Neural crest cell (in vitro differentiated cells): ENCODE measurements at regions not wholly inside any gene's neighbourhood (a gene's known extent, or its start where the extent isn't known, plus 50 kb on each side); places are given as distances from the start of the nearest gene placed in this dataset.

Experiments
- DNase-seq: peaks from one replicate; pipeline ENCODE4 v3.0.0; 2021; ENCODE audit warnings: low read depth, mixed read lengths, low spot score
- H3K27ac Mint-ChIP-seq: one replicate; pipeline ENCODE4 v1.8.0; 2021; ENCODE audit warnings: mild to moderate bottlenecking, mixed read lengths; ENCODE audit not compliant: unreplicated experiment
- H3K27me3 Mint-ChIP-seq: 2 replicates; pipeline ENCODE4 v1.8.0; 2021; ENCODE audit warnings: low read depth, mild to moderate bottlenecking, mixed read lengths
- H3K36me3 Mint-ChIP-seq: 2 replicates; pipeline ENCODE4 v1.8.0; 2021; ENCODE audit warnings: low read depth, mild to moderate bottlenecking, mixed read lengths
- H3K4me1 Mint-ChIP-seq: 2 replicates; pipeline ENCODE4 v1.8.0; 2021; ENCODE audit warnings: mixed read lengths
- H3K4me3 Mint-ChIP-seq: one replicate; pipeline ENCODE4 v1.8.0; 2021; ENCODE audit warnings: mild to moderate bottlenecking, mixed read lengths
- H3K9me3 Mint-ChIP-seq: 2 replicates; pipeline ENCODE4 v1.8.0; 2021; ENCODE audit warnings: mixed read lengths
- TF ChIP-seq, protein P1 (sequence below): fragments of 200-600 bp; sonication (generic); conservative IDR thresholded peaks from 2 replicates; pipeline ENCODE4 v1.5.0; 2021; ENCODE audit warnings: antibody characterized with exemption, mild to moderate bottlenecking

DNA sequence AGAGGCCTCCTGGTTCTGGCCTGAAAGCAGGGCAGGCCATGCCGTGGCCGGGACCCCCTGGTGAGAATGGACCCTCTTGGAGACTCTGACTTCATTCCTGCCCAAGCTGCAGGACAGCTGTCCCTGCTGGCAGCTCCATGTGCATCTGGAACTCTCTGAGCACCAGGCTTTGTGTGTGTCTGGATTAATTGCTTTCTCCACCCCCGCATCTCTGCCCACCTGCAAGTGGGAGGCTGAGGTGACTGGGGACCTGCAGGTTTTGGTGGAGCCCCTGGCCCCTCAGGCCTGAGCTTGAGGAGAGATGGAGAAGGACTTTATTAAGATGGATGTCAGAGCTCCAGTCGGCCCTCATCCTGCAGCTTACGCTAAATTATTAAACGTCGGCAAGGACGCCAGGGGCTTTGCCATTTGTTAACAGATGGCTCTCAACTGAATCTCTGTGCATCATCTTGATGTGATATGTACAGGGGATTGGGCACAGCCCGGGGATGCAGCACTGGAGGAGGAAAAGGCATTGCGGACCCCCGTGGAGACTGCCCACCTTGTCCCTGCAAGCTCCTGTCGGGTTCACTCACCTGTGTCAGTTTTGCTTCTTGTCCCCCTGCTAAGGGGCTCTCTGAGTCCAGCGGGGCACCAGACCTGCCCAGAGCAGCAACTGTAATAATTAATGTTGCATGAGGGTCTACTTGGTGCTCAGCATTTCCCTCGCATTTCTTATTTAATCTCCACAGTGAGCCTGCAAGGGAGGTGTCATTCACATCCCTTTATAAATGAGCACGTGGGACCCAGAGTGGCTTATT is 154.1 kb upstream of the RPL38 start:
- TF ChIP-seq, protein P1, sequence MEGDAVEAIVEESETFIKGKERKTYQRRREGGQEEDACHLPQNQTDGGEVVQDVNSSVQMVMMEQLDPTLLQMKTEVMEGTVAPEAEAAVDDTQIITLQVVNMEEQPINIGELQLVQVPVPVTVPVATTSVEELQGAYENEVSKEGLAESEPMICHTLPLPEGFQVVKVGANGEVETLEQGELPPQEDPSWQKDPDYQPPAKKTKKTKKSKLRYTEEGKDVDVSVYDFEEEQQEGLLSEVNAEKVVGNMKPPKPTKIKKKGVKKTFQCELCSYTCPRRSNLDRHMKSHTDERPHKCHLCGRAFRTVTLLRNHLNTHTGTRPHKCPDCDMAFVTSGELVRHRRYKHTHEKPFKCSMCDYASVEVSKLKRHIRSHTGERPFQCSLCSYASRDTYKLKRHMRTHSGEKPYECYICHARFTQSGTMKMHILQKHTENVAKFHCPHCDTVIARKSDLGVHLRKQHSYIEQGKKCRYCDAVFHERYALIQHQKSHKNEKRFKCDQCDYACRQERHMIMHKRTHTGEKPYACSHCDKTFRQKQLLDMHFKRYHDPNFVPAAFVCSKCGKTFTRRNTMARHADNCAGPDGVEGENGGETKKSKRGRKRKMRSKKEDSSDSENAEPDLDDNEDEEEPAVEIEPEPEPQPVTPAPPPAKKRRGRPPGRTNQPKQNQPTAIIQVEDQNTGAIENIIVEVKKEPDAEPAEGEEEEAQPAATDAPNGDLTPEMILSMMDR: no peak
- no peaks in the 10 kb centered on the region for H3K36me3 Mint-ChIP-seq
- H3K4me3 Mint-ChIP-seq: no peak overlapping the region
- no peak for DNase-seq
- no peak overlapping the region for H3K27ac Mint-ChIP-seq
- peaks cover 16% of the 10 kb centered on the region for H3K4me1 Mint-ChIP-seq
- peaks cover 4% of the 10 kb centered on the region for H3K27me3 Mint-ChIP-seq
- H3K9me3 Mint-ChIP-seq: peaks cover 3% of the 10 kb centered on the region

DNA sequence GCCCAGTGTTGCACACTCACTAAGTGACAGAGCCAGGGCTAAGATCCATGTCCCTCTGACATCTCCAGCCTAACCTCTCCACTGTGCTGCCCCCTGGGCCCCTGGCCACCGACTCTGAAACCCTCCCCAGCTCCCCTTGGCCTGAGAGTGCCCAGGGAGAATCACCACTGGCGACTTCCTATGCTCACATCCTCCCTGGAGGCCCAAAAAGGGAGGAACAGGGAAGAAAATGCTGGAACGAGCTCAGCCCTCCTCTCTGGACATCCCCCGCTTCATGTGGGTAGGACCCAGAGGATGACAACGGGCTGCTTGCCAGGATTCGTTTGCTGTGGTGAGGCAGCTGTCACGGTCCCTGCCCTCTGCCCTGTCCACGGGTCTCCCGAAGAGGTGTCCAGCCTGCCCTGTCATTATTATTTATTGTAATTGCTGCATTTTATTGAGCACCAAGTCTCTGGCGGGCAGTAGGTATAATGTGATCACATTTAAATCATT is 153.5 kb upstream of the RPL38 start:
- TF ChIP-seq, protein P1: no peak
- Mint-ChIP-seq H3K9me3 (peaks cover 3% of the 10 kb centered on the region), H3K4me1 (peaks cover 16% of the 10 kb centered on the region), H3K36me3 (no peaks in the 10 kb centered on the region), H3K27ac (no peak overlapping the region), H3K4me3 (no peak overlapping the region), H3K27me3 (peaks cover 4% of the 10 kb centered on the region)
- no peak for DNase-seq

DNA sequence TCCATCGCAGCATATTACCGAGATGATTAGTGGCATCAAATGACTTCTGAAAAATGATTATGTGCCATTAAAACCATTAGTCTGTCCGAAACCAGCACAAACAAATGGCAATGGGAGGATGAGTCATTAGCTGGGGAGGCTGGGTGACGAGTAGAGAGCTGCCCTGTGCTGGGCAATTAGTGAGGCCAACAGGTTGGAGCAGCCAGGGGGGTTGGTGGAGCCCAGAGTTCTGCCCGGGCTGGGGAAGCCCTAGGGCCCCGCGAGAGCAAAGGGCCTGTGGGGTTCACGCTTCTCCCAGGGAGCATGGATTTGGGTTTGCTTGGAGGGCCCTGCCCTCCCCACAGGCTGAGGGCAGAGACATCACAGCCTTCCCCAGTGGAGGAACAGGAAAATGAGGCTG is 152.1 kb upstream of the RPL38 start:
- TF ChIP-seq, protein P1: no peak
- H3K9me3 Mint-ChIP-seq: no peaks in the 10 kb centered on the region
- H3K4me1 Mint-ChIP-seq: peaks cover 5% of the 10 kb centered on the region
- H3K4me3 Mint-ChIP-seq: no peak overlapping the region
- H3K27me3 Mint-ChIP-seq: peaks cover 4% of the 10 kb centered on the region
- H3K36me3 Mint-ChIP-seq: no peaks in the 10 kb centered on the region
- DNase-seq: no peak
- H3K27ac Mint-ChIP-seq: peak overlapping the region; percentile 43

DNA sequence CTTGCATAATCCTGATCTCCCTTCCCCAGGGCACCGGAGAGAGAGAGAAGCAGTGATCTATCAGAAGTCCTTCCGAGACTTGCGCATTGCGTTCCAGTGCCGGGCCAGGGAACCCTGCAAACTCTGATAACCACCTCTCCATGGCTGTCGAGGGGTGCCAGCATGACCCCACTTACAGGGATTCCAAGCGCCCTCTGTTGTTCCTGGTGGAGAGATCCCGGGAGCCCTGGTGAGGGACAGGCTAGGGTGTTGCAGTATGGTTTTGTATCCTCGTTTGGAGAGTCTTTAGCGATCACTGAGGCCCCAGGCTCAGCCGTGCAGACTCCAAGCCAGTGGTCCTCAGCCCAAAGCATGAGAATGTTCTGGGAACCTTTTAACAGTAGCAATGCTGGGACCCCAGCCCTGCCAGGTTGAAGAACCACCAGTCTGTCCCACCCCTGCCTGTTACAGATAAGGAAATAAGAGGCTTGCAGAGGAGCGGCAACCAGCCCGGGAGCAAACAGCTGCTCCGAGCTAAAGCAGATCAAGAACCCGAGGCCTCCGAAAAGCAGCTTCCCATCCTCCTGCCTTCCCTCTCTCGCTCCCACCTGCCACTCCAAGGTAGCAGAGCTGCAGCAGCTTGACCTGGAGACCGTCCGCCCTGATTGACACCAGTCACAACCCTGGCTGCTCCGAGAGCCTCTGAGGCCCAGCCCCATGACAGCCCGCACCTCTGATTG is 150.3 kb upstream of the RPL38 start:
- TF ChIP-seq, protein P1: no peak
- no peak for DNase-seq
- Mint-ChIP-seq H3K4me3 (no peak overlapping the region), H3K27me3 (peaks cover 4% of the 10 kb centered on the region), H3K27ac (peak overlapping the region; percentile 71), H3K4me1 (peaks cover 10% of the 10 kb centered on the region), H3K9me3 (no peaks in the 10 kb centered on the region), H3K36me3 (no peaks in the 10 kb centered on the region)

DNA sequence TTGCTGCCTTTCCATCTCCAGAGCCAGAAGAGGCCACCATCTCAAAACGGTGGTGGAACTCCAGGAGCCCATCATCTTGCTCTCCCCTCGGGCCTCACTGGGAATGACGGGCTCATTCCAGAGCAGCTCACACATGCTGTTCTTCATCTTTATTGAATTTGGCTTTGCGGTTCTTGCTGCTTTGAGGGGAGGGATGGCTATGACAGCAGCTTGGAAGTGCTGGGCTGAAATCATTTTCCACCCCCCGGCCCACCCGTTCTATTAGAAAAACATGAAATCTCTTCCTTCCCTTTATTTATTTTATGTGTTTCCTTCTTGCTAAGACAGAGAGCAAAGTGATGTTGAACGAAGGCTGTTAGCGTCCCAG is 149.8 kb upstream of the RPL38 start:
- Mint-ChIP-seq H3K9me3 (no peaks in the 10 kb centered on the region), H3K4me1 (peaks cover 6% of the 10 kb centered on the region), H3K27me3 (peaks cover 4% of the 10 kb centered on the region), H3K36me3 (no peaks in the 10 kb centered on the region), H3K4me3 (no peak overlapping the region), H3K27ac (peak overlapping the region; percentile 71)
- TF ChIP-seq, protein P1: no peak
- DNase-seq: no peak
